Thyroid gland (tissue), 4 donors: ENCODE measurements at regions not wholly inside any gene's neighbourhood (a gene's known extent, or its start where the extent isn't known, plus 50 kb on each side); places are given as distances from the start of the nearest gene placed in this dataset.

Experiments
- DNase-seq, 2 donors: peaks; one replicate each; pipeline ENCODE4 v3.0.0-alpha.2; 2019
- H3K27ac ChIP-seq, 3 donors: fragments of 200-600 bp; sonication (generic); 1 replicate in 2 of 3; 2 replicates in 1 of 3; pipeline ENCODE4 v1.5.1; 2016 to 2019; ENCODE audit warnings: mild to moderate bottlenecking in 1 of 3, moderate library complexity in 1 of 3
- H3K27me3 ChIP-seq: fragments of 200-600 bp; sonication (generic); one replicate; pipeline ENCODE4 v1.5.1; 2019
- H3K36me3 ChIP-seq, 2 donors: fragments of 200-600 bp; sonication (generic); one replicate each; pipeline ENCODE4 v1.5.1; 2016 to 2019
- H3K4me1 ChIP-seq, 2 donors: fragments of 200-600 bp; sonication (generic); one replicate each; pipeline ENCODE4 v1.5.1; 2017 to 2019
- H3K4me3 ChIP-seq, 3 donors: fragments of 200-600 bp; sonication (generic); replicated peaks in 1 of 3; 1 replicate in 2 of 3; 2 replicates in 1 of 3; pipeline ENCODE4 v1.5.1; 2016; ENCODE audit warnings: mild to moderate bottlenecking in 1 of 3
- H3K9me3 ChIP-seq: fragments of 200-600 bp; sonication (generic); one replicate; pipeline ENCODE4 v1.5.1; 2017
- POLR2A ChIP-seq, 2 donors: fragments of 450-650 bp; IDR thresholded peaks; one replicate each; pipeline ENCODE4 v1.6.1; 2017; ENCODE audit warnings: antibody characterized with exemption in 2 of 2, mild to moderate bottlenecking in 2 of 2, moderate library complexity in 1 of 2
- WGBS, 2 donors: methylation state at CpG; one replicate each; pipeline ENCODE4 v1.1.5; 2017; 5-methylcytosine and 5-hydroxymethylcytosine counted together
- intact Hi-C: fragments of 100-400 bp; cut with DNase I; formaldehyde crosslinking; loops from one replicate; pipeline ENCODE4 v1.15.1; 2023
- TF ChIP-seq, protein P1 (sequence below), 6 experiments: fragments of 200-600 bp in 3 of 6; fragments of 450-650 bp in 3 of 6; sonication (generic) in 3 of 6; IDR thresholded peaks; one replicate each; pipeline ENCODE4 v1.5.1; 2016 to 2019; ENCODE audit warnings: antibody characterized with exemption in 6 of 6, mild to moderate bottlenecking in 2 of 6, inconsistent platforms in 1 of 6, moderate library complexity in 1 of 6

DNA sequence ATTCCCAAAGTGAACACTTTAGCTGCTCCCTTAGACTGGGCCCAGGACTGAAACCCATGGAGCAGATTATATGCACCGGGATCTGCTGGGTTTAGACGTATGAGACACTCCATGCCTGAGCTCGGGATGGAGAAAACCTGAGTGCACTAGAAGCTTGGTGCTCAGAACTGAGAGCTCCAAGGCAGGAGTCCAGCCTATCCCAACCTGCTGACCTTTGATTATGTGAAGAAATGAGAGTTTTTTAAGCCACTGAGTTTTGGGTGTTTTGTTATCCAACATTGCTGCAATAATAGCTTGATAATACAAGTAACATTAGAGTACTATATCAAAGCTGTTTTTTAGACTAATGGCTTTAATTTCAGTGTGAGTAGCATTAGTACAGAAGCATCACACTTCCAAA lies 131.5 kb upstream of the KCNK1 start:
- intact Hi-C loops, result no loop called here
- TF ChIP-seq, protein P1, sequence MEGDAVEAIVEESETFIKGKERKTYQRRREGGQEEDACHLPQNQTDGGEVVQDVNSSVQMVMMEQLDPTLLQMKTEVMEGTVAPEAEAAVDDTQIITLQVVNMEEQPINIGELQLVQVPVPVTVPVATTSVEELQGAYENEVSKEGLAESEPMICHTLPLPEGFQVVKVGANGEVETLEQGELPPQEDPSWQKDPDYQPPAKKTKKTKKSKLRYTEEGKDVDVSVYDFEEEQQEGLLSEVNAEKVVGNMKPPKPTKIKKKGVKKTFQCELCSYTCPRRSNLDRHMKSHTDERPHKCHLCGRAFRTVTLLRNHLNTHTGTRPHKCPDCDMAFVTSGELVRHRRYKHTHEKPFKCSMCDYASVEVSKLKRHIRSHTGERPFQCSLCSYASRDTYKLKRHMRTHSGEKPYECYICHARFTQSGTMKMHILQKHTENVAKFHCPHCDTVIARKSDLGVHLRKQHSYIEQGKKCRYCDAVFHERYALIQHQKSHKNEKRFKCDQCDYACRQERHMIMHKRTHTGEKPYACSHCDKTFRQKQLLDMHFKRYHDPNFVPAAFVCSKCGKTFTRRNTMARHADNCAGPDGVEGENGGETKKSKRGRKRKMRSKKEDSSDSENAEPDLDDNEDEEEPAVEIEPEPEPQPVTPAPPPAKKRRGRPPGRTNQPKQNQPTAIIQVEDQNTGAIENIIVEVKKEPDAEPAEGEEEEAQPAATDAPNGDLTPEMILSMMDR (IDR thresholded peaks at IDR 0.05), result no peak
- no peak for TF ChIP-seq POLR2A (IDR thresholded peaks at IDR 0.05)
- 89 to 92% methylated on average over 3 of the region's 3 CpGs for WGBS, 2 donors
- Histone ChIP-seq H3K4me3 (no peak overlapping the region), H3K9me3 (no peaks in the 10 kb centered on the region), H3K36me3 (no peaks in the 10 kb centered on the region), H3K27ac (no peak overlapping the region), H3K27me3 (no peaks in the 10 kb centered on the region), H3K4me1 (no peaks in the 10 kb centered on the region)
- no peak for DNase-seq

- H3K36me3 ChIP-seq, result no peaks in the 10 kb centered on the region
- TF ChIP-seq POLR2A (IDR thresholded peaks at IDR 0.05), result no peak
- TF ChIP-seq, protein P1 (IDR thresholded peaks at IDR 0.05), result no peak
- no peak overlapping the region for H3K4me3 ChIP-seq
- H3K9me3 ChIP-seq, result no peaks in the 10 kb centered on the region
- no peaks in the 10 kb centered on the region for H3K4me1 ChIP-seq
- no peak for DNase-seq
- no peak overlapping the region for H3K27ac ChIP-seq
- no peaks in the 10 kb centered on the region for H3K27me3 ChIP-seq
- intact Hi-C loops, result no loop called here
Measured at GRCh38 chr1:233485385-233485784, 128.5 kb upstream of the KCNK1 start.

DNA sequence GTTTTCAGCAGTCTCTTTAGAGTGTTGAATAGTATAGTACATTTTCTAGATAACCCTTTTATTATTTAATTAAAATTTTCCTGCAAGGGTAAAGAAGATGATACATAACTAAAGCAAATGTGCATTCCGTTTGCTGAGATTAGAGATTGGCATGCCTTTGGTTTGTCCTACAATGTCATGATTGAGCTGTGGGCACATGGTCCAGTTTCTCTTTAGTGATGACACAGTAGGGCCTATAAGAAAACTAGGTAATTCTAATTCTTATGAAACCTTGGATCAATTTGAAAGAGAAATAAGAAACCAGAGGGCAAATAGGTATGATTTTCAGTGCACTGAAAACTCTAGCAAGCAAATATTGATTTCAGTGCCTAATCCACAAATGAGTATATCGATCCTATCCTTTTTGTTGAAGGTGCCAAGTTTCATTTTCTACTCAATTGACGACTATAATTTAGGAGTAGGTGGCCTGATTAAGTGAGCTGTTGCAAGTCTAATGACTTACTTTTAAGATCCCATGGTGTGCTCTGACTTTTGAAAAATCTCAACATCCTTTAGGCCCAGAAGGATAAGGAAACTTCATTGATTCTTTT lies 128.0 kb upstream of the KCNK1 start:
- Histone ChIP-seq H3K36me3 (no peaks in the 10 kb centered on the region), H3K27ac (no peak overlapping the region), H3K4me1 (no peaks in the 10 kb centered on the region), H3K27me3 (no peaks in the 10 kb centered on the region), H3K9me3 (no peaks in the 10 kb centered on the region), H3K4me3 (no peak overlapping the region)
- intact Hi-C loops, result no loop called here
- WGBS, 2 donors, result 60 to 71% methylated on average over 3 of the region's 3 CpGs
- TF ChIP-seq, protein P1 (IDR thresholded peaks at IDR 0.05), result no peak
- TF ChIP-seq POLR2A (IDR thresholded peaks at IDR 0.05), result no peak
- no peak for DNase-seq

DNA sequence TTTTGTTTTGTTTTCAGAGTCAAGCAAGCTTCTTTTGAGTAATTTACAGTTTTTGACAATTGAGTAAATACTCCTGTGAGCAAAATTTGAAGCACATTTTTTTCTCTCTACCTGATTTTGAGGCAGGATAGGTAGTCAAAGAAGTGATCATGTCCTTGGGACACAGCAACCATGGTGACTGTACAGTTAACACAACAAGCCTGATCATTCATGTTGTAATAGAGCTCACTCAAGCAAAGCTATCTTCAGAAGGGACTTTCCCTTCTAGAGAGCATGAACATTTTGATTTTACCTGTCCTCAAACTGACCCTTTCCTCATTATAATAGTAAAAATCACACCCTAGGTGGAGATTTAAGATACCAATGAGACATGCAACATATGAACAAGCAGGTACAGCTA lies 126.5 kb upstream of the KCNK1 start:
- no peaks in the 10 kb centered on the region for H3K27me3 ChIP-seq
- no peak for DNase-seq
- no peaks in the 10 kb centered on the region for H3K4me1 ChIP-seq
- H3K27ac ChIP-seq, result no peak overlapping the region
- intact Hi-C loops, result no loop called here
- no peaks in the 10 kb centered on the region for H3K9me3 ChIP-seq
- TF ChIP-seq, protein P1 (IDR thresholded peaks at IDR 0.05), result no peak
- no peak for TF ChIP-seq POLR2A (IDR thresholded peaks at IDR 0.05)
- no peaks in the 10 kb centered on the region for H3K36me3 ChIP-seq
- no peak overlapping the region for H3K4me3 ChIP-seq

GRCh38 chr1:233489411-233489810 lies 124.5 kb upstream of the KCNK1 start:
- intact Hi-C loops, result no loop called here
- H3K4me3 ChIP-seq, result no peak overlapping the region
- no peaks in the 10 kb centered on the region for H3K9me3 ChIP-seq
- no peaks in the 10 kb centered on the region for H3K36me3 ChIP-seq
- H3K27me3 ChIP-seq, result no peaks in the 10 kb centered on the region
- WGBS, 2 donors, result 83 to 91% methylated on average over 4 of the region's 4 CpGs
- no peaks in the 10 kb centered on the region for H3K4me1 ChIP-seq
- TF ChIP-seq, protein P1 (IDR thresholded peaks at IDR 0.05), result no peak
- TF ChIP-seq POLR2A (IDR thresholded peaks at IDR 0.05), result no peak
- DNase-seq, result no peak
- H3K27ac ChIP-seq, result no peak overlapping the region
